ENCODE measurements at regions not wholly inside any gene's neighbourhood (a gene's known extent, or its start where the extent isn't known, plus 50 kb on each side); places are given as distances from the start of the nearest gene placed in this dataset.

DNA sequence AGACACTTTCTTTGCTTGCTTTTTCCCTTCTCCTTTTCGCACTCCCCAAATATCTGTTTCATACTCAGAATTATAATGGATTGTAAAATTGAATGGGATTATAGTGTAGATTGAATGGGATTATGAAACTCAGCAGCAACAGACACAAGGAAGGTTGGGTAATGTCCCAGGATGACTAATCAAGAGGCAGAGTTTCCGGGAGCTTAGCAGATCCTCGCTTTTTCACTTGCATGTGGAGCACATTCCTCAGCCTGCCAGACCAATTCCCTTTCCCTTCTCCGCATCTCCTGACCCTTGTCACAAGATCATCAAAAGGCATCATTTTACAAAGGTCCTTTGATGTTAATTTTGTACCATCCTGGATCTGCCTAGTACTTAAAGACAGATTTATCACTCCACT lies 55.1 kb upstream of the SLC1A1 start:
- ChIA-PET POLR2A (interaction anchor here (0.6 kb wide), 2 partner anchors 23 to 139 kb away, joined by 3 to 4 read pairs; no protein-coding TSS in a partner anchor), CTCF (interaction anchor here (1.9 kb wide), 1 partner anchor 11 kb away, joined by 11 read pairs; no protein-coding TSS in a partner anchor)
- no peak for DNase-seq (ENCODE audit: extremely low spot score)
- TF ChIP-seq, protein P1, sequence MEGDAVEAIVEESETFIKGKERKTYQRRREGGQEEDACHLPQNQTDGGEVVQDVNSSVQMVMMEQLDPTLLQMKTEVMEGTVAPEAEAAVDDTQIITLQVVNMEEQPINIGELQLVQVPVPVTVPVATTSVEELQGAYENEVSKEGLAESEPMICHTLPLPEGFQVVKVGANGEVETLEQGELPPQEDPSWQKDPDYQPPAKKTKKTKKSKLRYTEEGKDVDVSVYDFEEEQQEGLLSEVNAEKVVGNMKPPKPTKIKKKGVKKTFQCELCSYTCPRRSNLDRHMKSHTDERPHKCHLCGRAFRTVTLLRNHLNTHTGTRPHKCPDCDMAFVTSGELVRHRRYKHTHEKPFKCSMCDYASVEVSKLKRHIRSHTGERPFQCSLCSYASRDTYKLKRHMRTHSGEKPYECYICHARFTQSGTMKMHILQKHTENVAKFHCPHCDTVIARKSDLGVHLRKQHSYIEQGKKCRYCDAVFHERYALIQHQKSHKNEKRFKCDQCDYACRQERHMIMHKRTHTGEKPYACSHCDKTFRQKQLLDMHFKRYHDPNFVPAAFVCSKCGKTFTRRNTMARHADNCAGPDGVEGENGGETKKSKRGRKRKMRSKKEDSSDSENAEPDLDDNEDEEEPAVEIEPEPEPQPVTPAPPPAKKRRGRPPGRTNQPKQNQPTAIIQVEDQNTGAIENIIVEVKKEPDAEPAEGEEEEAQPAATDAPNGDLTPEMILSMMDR (IDR thresholded peaks at IDR 0.05; ENCODE audit: control extremely low read depth, extremely low read depth, low read depth, missing control alignments), result no peak

DNA sequence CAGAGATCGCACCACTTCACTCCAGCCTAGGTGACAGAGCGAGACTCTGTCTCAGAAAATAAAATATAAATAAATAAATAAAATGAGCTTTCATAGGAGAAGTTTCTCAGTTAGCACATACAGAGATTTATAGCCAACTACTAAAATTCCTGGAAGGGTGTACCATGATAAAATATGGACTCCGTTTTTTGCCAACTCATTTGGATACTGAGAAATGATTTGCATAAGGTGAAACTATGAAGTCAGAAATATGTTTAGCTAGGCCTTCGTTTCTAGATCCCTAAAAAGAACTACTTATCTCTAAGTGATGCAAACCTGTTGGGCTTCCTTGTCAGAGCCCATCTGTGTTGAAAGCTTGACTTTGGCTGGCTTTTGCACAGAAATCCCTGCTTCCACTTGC lies 56.9 kb upstream of the SLC1A1 start:
- CTCF ChIA-PET, result interaction anchor here (0.8 to 1.7 kb wide), 6 partner anchors 8 to 118 kb away, joined by 3 to 5 read pairs (median 3); partner anchors contain the start of gene SLC1A1
- DNase-seq (ENCODE audit: extremely low spot score), result peak; percentile 21
- POLR2A ChIA-PET, result no interaction called here
- TF ChIP-seq, protein P1 (IDR thresholded peaks at IDR 0.05; ENCODE audit: control extremely low read depth, extremely low read depth, low read depth, missing control alignments), result no peak

DNA sequence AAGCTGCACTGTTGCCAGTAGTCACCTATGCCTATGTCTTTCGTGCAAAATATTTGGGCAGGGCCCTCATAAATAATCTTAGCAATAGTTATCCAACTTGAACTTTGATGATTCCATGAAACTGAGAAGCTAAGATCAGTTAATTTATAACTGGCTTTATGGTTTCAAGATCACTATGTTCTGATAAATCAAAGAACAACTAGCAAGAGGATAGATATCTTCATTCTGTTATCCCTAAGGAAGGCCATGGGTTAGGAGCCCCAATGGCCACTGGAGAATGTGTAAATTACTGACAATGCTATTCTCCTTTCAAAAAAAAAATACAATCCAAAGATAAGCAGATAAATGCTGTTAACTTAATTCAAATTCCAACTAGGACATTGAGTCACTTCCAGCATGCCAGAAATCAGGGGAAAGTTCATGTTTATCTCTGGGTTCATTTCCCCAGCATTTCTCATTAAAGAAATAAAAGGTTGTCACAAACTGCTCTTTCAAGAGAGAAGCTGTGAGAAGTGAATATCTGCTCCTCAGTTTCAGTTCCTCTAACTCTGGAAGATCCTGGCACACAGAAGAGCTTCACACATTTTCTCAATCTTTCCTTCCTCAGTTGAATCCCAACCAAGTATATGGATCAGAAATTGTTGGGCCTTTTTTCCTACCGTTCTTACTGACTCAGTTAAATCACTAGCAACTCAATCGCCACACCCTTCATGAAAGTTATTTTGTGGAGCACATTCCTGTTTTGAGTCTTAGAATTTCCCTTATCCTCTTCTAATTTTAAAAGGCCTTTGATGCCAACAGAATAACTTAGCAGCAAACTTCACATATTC lies 59.6 kb upstream of the SLC1A1 start:
- TF ChIP-seq, protein P1 (IDR thresholded peaks at IDR 0.05; ENCODE audit: control extremely low read depth, extremely low read depth, low read depth, missing control alignments), result no peak
- ChIA-PET CTCF (interaction anchor here (0.7 to 1.5 kb wide), 4 partner anchors 16 to 43 kb away, joined by 3 read pairs; no protein-coding TSS in a partner anchor), POLR2A (no interaction called here)
- no peak for DNase-seq (ENCODE audit: extremely low spot score)

DNA sequence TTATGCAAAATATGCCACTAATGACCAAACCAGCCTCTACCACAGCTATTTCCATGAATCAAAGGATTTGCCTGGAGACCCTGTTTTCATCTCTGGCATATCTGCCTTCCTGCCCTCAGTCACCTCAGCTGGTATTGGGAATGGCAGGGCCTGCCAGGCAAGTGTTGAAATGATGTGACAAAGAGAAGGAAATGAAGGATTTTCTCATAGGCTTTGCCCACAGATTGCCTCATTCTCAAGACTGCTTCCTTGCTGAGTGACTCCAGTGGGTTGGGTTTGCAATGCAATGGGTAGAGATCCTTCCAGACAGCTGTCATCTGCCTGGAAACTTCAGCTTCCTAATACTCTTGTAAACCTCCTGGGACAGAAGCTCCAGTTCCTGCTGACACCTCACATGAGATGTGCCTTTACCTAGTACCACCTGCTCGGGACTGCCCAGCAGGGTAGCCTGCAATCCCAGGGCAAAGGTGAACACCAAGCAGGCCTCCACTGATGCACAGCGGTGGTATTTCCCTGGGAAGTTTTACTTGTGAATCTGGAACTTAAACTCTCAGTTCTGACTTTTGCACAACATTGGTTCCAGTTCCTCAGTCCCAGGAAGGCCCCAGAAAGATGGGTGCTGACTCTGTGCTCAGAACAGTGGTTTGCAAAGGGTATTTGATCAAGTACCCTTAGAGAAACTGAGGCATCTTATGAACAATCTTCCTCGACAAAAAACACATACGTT lies 64.8 kb upstream of the SLC1A1 start:
- CTCF ChIA-PET, result interaction anchor here (0.9 to 2.7 kb wide), 5 partner anchors 10 to 45 kb away, joined by 3 to 11 read pairs (median 3); no protein-coding TSS in a partner anchor
- DNase-seq (ENCODE audit: extremely low spot score), result no peak

DNA sequence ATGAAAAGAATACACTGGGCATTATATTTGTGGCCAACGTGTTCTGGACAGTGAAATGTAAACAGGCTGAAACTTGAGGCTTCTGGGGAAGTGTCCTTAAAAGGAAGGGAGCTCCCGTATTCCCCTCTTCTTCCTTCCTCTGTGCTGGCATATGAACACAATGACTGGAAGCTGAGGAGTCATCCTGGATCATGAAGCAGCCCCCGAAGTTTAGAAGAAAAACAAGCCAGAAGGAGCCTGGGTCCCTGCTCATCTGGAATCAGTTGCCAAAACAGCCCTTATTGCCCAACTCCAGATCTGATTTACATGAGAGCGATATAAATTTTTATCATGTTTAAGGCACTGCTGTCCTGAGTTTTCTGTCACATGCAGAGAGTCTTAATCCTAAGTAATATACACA lies 65.4 kb upstream of the SLC1A1 start:
- TF ChIP-seq, protein P1 (IDR thresholded peaks at IDR 0.05; ENCODE audit: control extremely low read depth, extremely low read depth, low read depth, missing control alignments), result no peak
- no peak for DNase-seq (ENCODE audit: extremely low spot score)
- ChIA-PET CTCF (interaction anchor here (0.9 to 2.7 kb wide), 3 partner anchors 10 to 44 kb away, joined by 3 to 11 read pairs (median 3); no protein-coding TSS in a partner anchor), POLR2A (no interaction called here)

More for the DNA sequence above, 64.8 kb upstream of the SLC1A1 start:
- TF ChIP-seq, protein P1 (IDR thresholded peaks at IDR 0.05; ENCODE audit: control extremely low read depth, extremely low read depth, low read depth, missing control alignments), result no peak
- POLR2A ChIA-PET, result no interaction called here

DNA sequence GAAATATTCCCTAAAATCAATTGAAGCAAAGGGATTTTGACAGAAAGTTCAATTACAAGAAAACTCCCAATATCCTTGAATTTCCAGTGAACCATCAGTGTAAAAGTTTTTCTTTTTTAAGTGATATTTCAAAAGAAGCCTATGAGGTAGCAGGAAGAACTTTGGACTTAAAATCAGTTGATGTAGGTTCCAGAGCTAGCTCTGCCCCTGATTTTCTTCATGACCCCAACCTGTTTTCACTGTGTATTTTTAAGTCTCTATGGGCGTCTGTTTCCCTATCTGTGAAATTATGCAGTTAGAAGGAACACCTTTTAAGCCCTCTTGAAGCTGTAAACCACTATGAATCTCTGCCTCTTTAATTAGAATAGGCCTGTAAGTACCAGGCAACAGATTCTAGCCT lies 66.2 kb upstream of the SLC1A1 start:
- ChIA-PET CTCF (interaction anchor here (1.0 to 2.7 kb wide), 3 partner anchors 11 to 57 kb away, joined by 3 to 11 read pairs (median 6); no protein-coding TSS in a partner anchor), POLR2A (no interaction called here)
- DNase-seq (ENCODE audit: extremely low spot score), result no peak
- TF ChIP-seq, protein P1 (IDR thresholded peaks at IDR 0.05; ENCODE audit: control extremely low read depth, extremely low read depth, low read depth, missing control alignments), result no peak

All from GM10248 (cell line).